T47D (cell line): ENCODE measurements at regions not wholly inside any gene's neighbourhood (a gene's known extent, or its start where the extent isn't known, plus 50 kb on each side); places are given as distances from the start of the nearest gene placed in this dataset.

Experiments
- DNase-seq, 2 experiments: peaks; one replicate each; pipeline versions ENCODE4 v3.0.0 to v3.0.0-alpha.2; 2011 to 2012; ENCODE audit warnings: low read depth in 1 of 2, low spot score in 1 of 2
- JUND ChIP-seq: IDR thresholded peaks from 2 replicates; pipeline ENCODE4 v1.6.1; 2012; ENCODE audit warnings: low read depth
- in situ Hi-C: cut with HindIII; loops from 2 replicates; pipeline ENCODE4 v1.10.0; 2016; ENCODE audit warnings: low sequenced_read_pairs, low pct_unique_long_range_greater_than_20kb

DNA sequence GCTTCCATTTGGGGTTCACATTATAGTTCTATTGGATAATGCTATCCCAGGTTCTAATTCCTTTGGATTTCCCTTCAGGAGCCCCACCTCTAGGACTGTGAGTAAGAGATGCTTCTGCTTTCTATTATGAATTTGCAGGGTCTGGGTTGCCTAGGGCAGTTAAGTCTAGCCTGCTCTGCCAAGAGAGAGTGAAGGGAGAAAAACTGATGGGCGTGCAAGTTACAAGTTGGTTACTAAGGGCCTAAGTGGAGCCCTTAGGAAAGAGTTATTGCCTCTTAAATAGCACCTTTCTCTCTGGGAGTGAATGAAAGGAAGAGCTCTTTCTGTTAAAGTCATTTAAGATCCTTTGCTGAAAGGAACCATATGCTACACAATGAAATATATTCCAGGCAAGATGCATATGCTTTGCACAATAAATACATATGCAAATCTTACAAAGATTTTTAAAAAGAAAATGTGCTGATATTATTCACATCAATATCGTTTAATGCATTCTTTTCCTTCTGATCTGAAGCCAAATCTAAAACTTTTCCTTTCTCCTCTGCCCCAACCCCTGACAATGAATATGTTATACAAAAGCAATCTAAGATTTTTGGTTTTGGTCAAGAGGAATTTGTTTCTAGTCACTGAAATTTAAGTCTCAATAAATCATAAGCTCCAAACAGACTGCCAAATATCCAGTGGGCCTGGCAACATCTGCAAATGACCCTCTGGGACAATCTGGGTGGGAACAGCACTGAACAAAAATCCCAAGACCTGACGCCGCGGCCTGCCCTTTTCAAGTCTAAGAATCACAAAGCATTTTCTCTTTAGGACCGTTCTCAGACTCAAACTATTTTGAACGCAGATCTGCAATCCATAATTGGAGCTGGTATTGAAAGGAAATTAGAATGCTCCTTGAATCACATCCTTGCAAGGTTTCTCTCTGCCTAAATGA is 586.7 kb downstream of the ETNK1 start:
- DNase-seq = no peak
- in situ Hi-C loops = no loop called here

GRCh38 chr12:23217158-23217557 is 592.2 kb downstream of the ETNK1 start:
- in situ Hi-C loops = no loop called here
- no peak for DNase-seq
- TF ChIP-seq JUND = no peak

More for the DNA sequence above, 586.7 kb downstream of the ETNK1 start:
- no peak for TF ChIP-seq JUND

DNA sequence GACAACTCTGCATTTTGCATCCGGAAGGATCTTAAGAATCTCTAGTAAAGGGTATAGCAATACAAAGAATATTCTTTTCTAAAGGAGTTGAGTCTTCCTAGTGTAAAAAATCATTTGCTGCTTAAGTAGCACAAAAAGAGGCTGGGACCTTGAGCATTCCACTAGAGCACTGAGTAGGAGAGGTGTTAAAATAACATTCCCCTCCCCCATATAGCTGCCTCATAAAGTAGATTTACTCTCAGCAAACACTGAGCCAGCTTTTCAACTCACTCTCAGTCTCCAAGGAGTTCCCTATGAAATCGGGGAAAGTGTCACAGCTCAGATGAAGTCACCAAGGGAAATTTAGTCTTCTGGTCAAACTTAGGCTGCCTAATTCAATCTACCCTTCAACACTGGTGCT is 592.7 kb downstream of the ETNK1 start:
- in situ Hi-C loops = no loop called here
- DNase-seq = peak in 1 of 2 experiments; percentile 36
- TF ChIP-seq JUND = no peak

DNA sequence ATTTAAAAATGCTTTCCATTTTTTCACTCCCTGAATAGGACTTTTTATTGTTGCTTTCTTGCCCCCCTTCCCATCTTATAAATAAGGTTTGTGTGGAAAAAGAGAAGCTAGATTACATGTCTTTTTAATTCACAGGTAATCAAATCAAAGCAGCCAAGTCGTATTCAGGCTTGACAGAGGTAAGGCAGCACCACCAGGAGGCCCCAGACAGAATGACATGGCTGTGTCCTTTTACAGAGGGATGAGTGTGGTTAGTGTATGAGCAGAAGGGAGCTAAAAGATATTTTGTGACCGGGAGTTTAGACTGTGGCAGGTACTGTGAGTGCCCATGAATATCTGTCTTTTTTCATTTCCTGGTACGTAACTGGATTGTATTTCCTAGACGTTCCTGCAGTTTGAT is 596.1 kb downstream of the ETNK1 start:
- DNase-seq = peak in 1 of 2 experiments; percentile 74
- in situ Hi-C loops = no loop called here
- no peak for TF ChIP-seq JUND

DNA sequence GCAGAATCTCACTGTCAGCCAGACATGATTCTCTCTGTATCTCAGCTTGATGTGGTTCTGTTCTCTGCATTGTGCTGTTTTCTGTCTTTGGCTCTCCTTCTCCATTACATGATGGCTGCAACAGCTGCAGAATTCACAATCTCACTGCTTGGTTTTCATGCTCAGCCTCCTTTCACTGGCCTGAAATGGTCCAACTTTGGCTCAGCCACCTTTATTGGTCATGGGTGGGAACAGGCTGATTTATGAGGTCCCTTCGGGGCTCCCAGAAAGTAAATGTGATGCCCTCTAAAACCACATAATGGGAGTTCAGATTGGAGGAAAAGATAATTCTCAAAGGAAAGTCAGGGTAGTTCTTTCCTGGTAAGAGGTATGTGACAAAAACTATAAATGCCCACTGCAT is 597.0 kb downstream of the ETNK1 start:
- no peak for TF ChIP-seq JUND
- in situ Hi-C loops = no loop called here
- DNase-seq = no peak

GRCh38 chr12:23222801-23223200 is 597.8 kb downstream of the ETNK1 start:
- in situ Hi-C loops = no loop called here
- DNase-seq = peak in 1 of 2 experiments; percentile 42
- no peak for TF ChIP-seq JUND

GRCh38 chr12:23228101-23228500 is 603.1 kb downstream of the ETNK1 start:
- no peak for DNase-seq
- TF ChIP-seq JUND = no peak
- in situ Hi-C loops = no loop called here

GRCh38 chr12:23230899-23231298 is 605.9 kb downstream of the ETNK1 start:
- no peak for TF ChIP-seq JUND
- in situ Hi-C loops = no loop called here
- DNase-seq = no peak

GRCh38 chr12:23236066-23236780 is 611.3 kb downstream of the ETNK1 start:
- no peak for DNase-seq
- no peak for TF ChIP-seq JUND
- in situ Hi-C loops = no loop called here

DNA sequence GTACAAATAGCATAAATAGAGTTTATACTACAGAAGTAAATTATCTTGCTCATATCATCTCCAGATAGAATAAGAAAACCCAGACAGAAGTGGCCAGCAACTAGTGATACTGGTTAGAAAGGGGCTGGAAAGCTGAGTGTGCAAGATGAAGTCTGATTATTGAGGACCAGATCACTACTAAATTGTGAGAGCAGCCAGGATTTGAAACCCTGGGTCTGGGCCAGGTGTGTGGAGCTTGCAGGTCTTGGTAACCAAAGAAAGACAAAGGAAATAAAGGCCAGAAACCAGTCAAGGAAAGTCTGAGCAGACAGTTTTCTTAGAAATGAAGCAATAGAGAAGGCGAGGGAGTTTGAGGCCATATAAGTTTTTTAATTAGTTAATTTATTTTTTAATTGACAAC is 611.8 kb downstream of the ETNK1 start:
- in situ Hi-C loops = no loop called here
- DNase-seq = no peak
- TF ChIP-seq JUND = no peak

- no peak for DNase-seq
- no peak for TF ChIP-seq JUND
- in situ Hi-C loops = no loop called here
These were observed 613.2 kb downstream of the ETNK1 start for GRCh38 chr12:23238190-23238589.

GRCh38 chr12:23238957-23239356 is 614.0 kb downstream of the ETNK1 start:
- no peak for DNase-seq
- no peak for TF ChIP-seq JUND
- in situ Hi-C loops = no loop called here

- in situ Hi-C loops = no loop called here
- no peak for TF ChIP-seq JUND
- DNase-seq = no peak
These were observed 620.2 kb downstream of the ETNK1 start for GRCh38 chr12:23245186-23245585.
